Upper lobe of left lung (tissue), 6 donors: ENCODE measurements at regions not wholly inside any gene's neighbourhood (a gene's known extent, or its start where the extent isn't known, plus 50 kb on each side); places are given as distances from the start of the nearest gene placed in this dataset.

Source experiments
- ATAC-seq, 2 donors: fragments of 200-7000 bp; cut with Tn5 transposase; one replicate each; pipeline ENCODE4 v1.9.1; 2022; ENCODE audit warnings: mild to moderate bottlenecking in 2 of 2, moderate library complexity in 2 of 2; ENCODE audit not compliant: low FRiP score in 2 of 2
- DNase-seq, 2 donors: peaks; one replicate each; pipeline ENCODE4 v3.0.0-alpha.2; 2019 to 2020
- H3K27ac ChIP-seq, 4 donors: fragments of 200-600 bp; sonication (generic); one replicate each; pipeline ENCODE4 v1.5.1; 2016 to 2019
- H3K27me3 ChIP-seq, 4 donors: fragments of 200-600 bp; sonication (generic); one replicate each; pipeline ENCODE4 v1.5.1; 2017 to 2019
- H3K36me3 ChIP-seq, 4 donors: fragments of 200-600 bp; sonication (generic); one replicate each; pipeline ENCODE4 v1.5.1; 2016 to 2019
- H3K4me1 ChIP-seq, 4 donors: fragments of 200-600 bp; sonication (generic); one replicate each; pipeline ENCODE4 v1.5.1; 2018 to 2019
- H3K4me3 ChIP-seq, 4 donors: fragments of 200-600 bp; sonication (generic); one replicate each; pipeline ENCODE4 v1.5.1; 2017 to 2019; ENCODE audit warnings: mild to moderate bottlenecking in 2 of 4, moderate library complexity in 1 of 4
- H3K9me3 ChIP-seq, 4 donors: fragments of 200-600 bp; sonication (generic); one replicate each; pipeline ENCODE4 v1.5.1; 2018 to 2019
- EP300 ChIP-seq, 4 donors: sonication (generic); formaldehyde crosslinking; IDR thresholded peaks; one replicate each; pipeline ENCODE4 v1.5.1; 2017; ENCODE audit warnings: antibody characterized with exemption in 4 of 4, control low read depth in 2 of 4
- POLR2A ChIP-seq, 4 donors: fragments of 450-650 bp; IDR thresholded peaks; one replicate each; pipeline ENCODE4 v1.5.1; 2016 to 2017; ENCODE audit warnings: antibody characterized with exemption in 4 of 4, mild to moderate bottlenecking in 2 of 4
- POLR2AphosphoS5 ChIP-seq, 2 donors: sonication (generic); formaldehyde crosslinking; IDR thresholded peaks; one replicate each; pipeline ENCODE4 v1.5.1; 2017; ENCODE audit warnings: antibody characterized with exemption in 2 of 2
- WGBS, 2 donors: methylation state at CpG; one replicate each; pipeline ENCODE4 v1.1.5; 2017 to 2018; 5-methylcytosine and 5-hydroxymethylcytosine counted together
- TF ChIP-seq, protein P1 (sequence below), 6 experiments: fragments of 450-650 bp in 4 of 6; fragments of 200-600 bp in 2 of 6; sonication (generic) in 2 of 6; IDR thresholded peaks; one replicate each; pipeline ENCODE4 v1.5.1; 2016 to 2019; ENCODE audit warnings: antibody characterized with exemption in 6 of 6
- donor health status: DM: no; HTN: no; CAD: no; lungs with moderate emphysema.
- donor health status: DM: no; HTN: yes; CAD: no; lungs with severe emphysema.

DNA sequence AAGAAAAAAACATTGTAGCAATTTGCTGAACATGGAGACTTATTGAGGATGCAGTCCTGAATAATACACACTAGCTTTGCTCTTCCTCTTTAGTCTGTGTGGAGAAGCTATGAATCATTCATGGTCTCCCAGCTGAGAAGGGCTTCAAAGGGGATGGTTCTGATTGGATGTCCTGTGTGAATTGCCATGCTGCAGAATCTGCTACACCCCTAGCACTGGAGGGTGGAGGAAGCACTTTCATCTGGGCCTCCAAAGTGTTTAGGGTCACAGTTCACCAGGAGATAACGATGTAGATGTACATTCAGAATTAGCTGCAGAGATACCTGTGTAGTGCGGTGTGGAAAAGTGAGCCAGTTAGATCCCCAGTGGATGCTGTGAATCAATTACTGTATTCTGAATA lies 321.1 kb upstream of the EDNRB start:
- Histone ChIP-seq H3K36me3 (no peaks in the 10 kb centered on the region), H3K4me3 (no peak overlapping the region), H3K27me3 (no peaks in the 10 kb centered on the region), H3K4me1 (no peaks in the 10 kb centered on the region), H3K27ac (no peak overlapping the region), H3K9me3 (no peaks in the 10 kb centered on the region)
- no peak for DNase-seq
- WGBS, 2 donors = 64 to 66% methylated on average over 2 of the region's 2 CpGs
- no peak for ATAC-seq
- no peak for TF ChIP-seq POLR2AphosphoS5 (IDR thresholded peaks at IDR 0.05)
- no peak for TF ChIP-seq EP300 (IDR thresholded peaks at IDR 0.05)
- TF ChIP-seq, protein P1, sequence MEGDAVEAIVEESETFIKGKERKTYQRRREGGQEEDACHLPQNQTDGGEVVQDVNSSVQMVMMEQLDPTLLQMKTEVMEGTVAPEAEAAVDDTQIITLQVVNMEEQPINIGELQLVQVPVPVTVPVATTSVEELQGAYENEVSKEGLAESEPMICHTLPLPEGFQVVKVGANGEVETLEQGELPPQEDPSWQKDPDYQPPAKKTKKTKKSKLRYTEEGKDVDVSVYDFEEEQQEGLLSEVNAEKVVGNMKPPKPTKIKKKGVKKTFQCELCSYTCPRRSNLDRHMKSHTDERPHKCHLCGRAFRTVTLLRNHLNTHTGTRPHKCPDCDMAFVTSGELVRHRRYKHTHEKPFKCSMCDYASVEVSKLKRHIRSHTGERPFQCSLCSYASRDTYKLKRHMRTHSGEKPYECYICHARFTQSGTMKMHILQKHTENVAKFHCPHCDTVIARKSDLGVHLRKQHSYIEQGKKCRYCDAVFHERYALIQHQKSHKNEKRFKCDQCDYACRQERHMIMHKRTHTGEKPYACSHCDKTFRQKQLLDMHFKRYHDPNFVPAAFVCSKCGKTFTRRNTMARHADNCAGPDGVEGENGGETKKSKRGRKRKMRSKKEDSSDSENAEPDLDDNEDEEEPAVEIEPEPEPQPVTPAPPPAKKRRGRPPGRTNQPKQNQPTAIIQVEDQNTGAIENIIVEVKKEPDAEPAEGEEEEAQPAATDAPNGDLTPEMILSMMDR (IDR thresholded peaks at IDR 0.05) = no peak
- TF ChIP-seq POLR2A (IDR thresholded peaks at IDR 0.05) = no peak

DNA sequence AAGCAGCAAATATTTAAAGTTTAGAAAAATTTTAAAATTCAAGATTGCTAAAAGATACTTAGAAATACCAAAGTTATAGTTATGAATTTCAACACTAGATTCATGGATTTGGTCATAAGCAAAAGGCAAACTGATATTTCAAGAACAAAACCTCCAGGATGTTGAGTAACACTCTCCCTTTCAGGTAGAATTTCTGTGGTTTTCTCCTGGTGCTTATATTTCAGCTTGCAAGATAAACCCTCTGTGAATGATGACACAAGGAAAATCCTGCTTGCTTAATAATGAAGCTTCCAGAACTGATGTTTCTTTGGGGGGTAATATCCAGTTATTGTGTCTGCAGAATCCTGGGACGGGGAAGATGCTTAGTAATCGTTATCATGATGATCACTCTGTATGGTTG lies 320.3 kb upstream of the EDNRB start:
- no peak overlapping the region for H3K4me3 ChIP-seq
- ATAC-seq (no peak), DNase-seq (no peak)
- H3K4me1 ChIP-seq = no peaks in the 10 kb centered on the region
- H3K9me3 ChIP-seq = no peaks in the 10 kb centered on the region
- H3K36me3 ChIP-seq = no peaks in the 10 kb centered on the region
- no peaks in the 10 kb centered on the region for H3K27me3 ChIP-seq
- 55 to 69% methylated on average over 2 of the region's 2 CpGs for WGBS, 2 donors
- TF ChIP-seq, protein P1 (IDR thresholded peaks at IDR 0.05) = no peak
- TF ChIP-seq POLR2AphosphoS5 (IDR thresholded peaks at IDR 0.05) (no peak), EP300 (IDR thresholded peaks at IDR 0.05) (no peak), POLR2A (IDR thresholded peaks at IDR 0.05) (no peak)
- no peak overlapping the region for H3K27ac ChIP-seq

DNA sequence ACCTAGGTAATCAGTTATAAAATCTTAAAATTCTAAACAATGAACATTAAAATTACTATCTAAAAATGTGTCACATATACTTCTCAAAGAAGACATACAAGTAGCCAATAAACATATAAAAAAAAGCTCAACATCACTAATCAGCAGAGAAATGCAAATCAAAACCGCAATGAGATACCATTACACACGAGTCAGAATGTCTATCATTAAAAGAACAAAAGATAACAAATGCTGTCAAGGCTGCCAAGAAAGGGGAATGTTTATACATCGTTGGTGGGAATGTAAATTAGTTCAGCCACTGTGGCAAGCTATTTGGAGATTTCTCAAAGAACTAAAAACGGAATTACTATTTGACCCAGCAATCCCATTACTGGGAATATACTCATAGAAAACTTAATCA lies 310.3 kb upstream of the EDNRB start:
- no peak overlapping the region for H3K27ac ChIP-seq
- ATAC-seq = no peak
- WGBS, 2 donors = 53 to 65% methylated on average over 4 of the region's 4 CpGs
- H3K4me1 ChIP-seq = no peaks in the 10 kb centered on the region
- no peaks in the 10 kb centered on the region for H3K27me3 ChIP-seq
- no peak for TF ChIP-seq POLR2A (IDR thresholded peaks at IDR 0.05)
- TF ChIP-seq POLR2AphosphoS5 (IDR thresholded peaks at IDR 0.05) = no peak
- TF ChIP-seq EP300 (IDR thresholded peaks at IDR 0.05) = no peak
- TF ChIP-seq, protein P1 (IDR thresholded peaks at IDR 0.05) = no peak
- no peak overlapping the region for H3K4me3 ChIP-seq
- DNase-seq = no peak
- no peaks in the 10 kb centered on the region for H3K9me3 ChIP-seq
- H3K36me3 ChIP-seq = no peaks in the 10 kb centered on the region

DNA sequence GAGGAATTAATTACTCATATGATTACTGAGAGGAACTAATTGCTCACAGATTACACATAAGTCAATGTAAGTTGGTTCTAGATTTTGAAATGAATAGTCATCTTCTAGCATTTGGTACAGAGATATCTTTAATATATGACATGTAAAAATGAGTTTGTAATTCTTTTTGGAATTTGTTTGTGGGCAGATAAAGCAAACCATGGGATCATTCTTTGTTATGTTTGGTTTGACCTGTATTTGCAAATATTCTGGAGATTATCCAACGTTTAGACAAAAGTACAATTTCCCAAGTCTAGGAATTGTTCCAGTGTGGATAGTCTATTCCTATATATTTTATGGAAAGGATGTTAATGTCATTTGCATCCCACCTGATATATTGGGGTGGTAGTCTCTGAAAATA lies 309.6 kb upstream of the EDNRB start:
- ATAC-seq = no peak
- Histone ChIP-seq H3K36me3 (no peaks in the 10 kb centered on the region), H3K4me3 (no peak overlapping the region), H3K4me1 (no peaks in the 10 kb centered on the region), H3K27me3 (no peaks in the 10 kb centered on the region), H3K9me3 (no peaks in the 10 kb centered on the region), H3K27ac (no peak overlapping the region)
- DNase-seq = no peak
- TF ChIP-seq POLR2A (IDR thresholded peaks at IDR 0.05) (no peak), EP300 (IDR thresholded peaks at IDR 0.05) (no peak), POLR2AphosphoS5 (IDR thresholded peaks at IDR 0.05) (no peak)
- TF ChIP-seq, protein P1 (IDR thresholded peaks at IDR 0.05) = no peak
- 60 to 67% methylated on average over 1 of the region's 1 CpG for WGBS, 2 donors

DNA sequence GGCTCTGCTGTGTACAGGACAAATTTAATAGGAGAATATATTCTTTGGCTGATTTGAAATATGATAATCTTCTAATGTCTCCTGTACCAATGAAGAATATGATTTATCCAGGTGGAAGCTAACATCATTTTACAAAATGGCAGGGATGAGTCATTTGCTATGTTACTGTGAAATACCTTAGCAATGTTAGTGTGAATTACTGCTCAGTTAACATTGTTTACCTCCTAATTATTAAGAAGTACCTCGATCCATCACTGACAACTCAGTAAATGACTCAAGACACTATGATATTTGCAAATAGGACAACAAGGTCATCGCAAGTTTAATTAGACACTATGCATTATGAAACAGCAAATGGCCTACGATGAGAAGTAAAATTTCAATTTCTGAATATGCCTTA lies 309.1 kb upstream of the EDNRB start:
- 77 to 81% methylated on average over 3 of the region's 3 CpGs for WGBS, 2 donors
- no peak for DNase-seq
- Histone ChIP-seq H3K36me3 (no peaks in the 10 kb centered on the region), H3K27ac (no peak overlapping the region), H3K4me1 (no peaks in the 10 kb centered on the region), H3K4me3 (no peak overlapping the region), H3K27me3 (no peaks in the 10 kb centered on the region), H3K9me3 (no peaks in the 10 kb centered on the region)
- TF ChIP-seq POLR2A (IDR thresholded peaks at IDR 0.05) (no peak), EP300 (IDR thresholded peaks at IDR 0.05) (no peak), POLR2AphosphoS5 (IDR thresholded peaks at IDR 0.05) (no peak)
- TF ChIP-seq, protein P1 (IDR thresholded peaks at IDR 0.05) = no peak
- no peak for ATAC-seq
